NCI-H2227 (cell line): ENCODE measurements at regions not wholly inside any gene's neighbourhood (a gene's known extent, or its start where the extent isn't known, plus 50 kb on each side); places are given as distances from the start of the nearest gene placed in this dataset.
"Not testable (repeated sequence)": the region's sequence is repeated elsewhere in the genome, so short reads cannot be mapped to it uniquely, and the experiment has no call there.

Experiments
- DNase-seq: peaks from one replicate; lab custom pipeline; 2025; ENCODE audit not compliant: unreplicated experiment; lab: John Stamatoyannopoulos, UW

DNA sequence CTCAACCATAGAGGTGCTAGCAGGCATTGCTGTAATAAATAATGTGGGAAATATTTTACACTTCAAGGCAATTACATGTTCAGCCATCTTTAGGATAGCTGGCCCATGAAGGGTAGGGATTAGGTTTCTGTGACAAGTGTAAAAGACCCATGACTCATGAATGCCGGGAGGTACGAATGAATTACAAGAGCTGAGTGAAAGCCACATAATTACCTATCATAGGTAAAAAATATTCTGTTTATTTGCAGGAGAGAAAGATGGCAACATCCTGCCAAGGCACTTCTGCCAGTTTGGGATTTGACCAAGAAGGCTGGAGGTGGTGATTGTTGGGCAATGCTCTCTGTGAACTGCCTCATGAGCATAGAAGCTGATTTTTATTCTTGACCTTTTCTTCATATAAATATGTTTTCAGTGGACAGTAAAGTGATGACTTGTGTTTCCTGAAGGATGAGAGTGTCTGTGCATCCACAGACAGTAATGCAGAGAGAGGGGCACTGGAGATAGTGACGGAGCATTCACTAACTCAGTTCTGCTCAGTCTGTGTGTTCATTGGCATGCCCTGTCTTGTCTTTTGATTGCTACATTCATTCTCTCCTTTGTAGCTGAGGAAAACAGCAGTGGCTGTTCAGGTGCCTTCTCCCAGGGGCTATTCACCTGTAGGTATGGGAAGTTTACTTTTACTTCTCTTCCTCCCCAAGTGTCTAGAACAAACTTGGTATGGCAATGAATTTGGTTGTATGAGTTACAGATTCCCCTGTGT is 481.1 kb downstream of the TFAP2B start:
- DNase-seq, result no peak

DNA sequence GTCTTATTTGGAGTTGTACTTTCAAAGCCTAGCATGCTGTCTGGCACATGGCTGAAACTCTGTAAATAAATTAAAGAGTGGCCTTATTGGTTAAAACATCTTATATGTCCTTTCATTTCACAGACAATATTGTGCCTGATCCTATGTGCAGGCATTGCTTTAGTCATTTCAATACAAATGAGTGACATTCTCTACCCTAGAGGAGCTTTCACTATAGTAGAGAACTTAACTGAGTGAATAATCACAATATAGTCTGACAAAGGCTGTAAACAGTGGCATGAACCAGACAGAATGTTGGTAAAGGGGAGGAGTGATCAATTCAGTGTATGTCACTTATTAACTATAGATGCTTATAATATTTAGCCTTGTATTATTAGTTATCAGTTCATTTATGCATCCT is 481.8 kb downstream of the TFAP2B start:
- DNase-seq, result no peak

DNA sequence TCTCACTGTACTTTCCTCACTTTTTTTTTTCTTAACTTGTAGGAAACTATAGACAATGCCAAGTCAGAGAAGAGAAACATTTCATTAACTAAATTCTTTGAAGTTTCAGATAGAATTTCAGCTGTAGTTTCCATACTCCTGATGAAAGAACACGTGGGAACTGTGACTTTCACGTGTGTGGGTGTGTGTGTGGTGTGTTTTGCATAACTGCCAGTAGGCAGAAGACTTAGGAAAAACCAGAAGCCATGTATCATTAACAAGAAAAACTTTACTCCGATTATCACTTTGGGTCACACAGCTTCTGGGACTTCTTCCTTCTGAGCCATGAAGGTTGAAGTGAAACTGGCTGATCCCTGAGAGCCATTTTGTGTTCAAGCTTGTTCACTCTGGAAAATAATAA is 483.3 kb downstream of the TFAP2B start:
- no peak for DNase-seq

DNA sequence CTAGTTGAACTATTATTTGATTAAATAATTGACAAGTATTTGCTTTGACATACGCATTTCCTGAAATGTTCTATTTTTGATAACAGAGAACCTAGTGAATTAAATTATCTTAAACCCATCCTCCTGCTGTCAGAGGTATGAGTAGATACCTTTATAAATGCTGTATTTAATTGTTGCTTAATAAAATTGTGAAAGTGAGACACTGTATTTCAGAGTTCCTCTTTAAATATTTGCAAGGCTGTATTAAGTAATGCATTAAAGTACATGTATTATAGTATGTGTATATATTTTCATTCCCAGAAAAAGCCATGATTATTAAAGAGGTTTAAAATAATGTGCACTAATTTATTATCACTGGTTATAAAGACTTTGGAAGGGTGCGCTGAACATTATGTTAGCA is 483.8 kb downstream of the TFAP2B start:
- no peak for DNase-seq

DNA sequence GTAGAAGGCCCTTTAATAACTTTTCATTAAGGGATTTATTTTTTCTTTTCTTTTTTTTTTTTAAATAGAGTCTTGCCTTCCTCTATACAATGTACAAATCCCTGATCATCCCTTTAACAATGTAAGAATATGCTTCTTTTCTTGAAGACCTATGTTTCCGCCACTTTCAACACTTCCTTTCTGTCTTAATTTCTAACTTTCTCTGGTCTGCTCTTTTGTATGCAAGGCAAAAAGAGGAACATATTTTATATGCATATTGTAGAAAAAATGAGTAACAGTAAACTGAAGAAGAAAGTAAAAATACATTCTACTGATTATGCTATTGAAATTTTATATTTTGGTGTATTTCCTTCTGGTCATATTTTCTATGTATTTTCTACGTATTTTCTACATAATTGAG is 484.7 kb downstream of the TFAP2B start:
- no peak for DNase-seq

DNA sequence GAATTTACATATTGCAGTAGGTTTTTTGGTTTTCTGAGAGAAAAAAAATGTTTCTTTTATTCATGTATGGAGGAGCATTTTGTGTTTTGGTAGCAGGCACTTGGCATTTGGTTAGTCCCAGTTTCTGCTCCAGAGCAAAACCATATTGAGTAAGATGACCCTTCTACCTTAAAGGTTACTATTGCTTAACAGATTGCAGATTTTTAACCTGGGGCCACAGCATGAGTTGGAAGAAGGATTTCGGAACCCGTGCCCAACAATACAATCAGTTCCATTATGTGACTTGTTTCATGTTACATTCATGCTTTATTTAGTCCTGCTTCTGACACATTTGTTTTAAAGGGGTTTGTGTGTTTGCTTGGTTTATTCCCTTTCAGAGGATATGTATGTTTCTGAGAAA is 496.3 kb downstream of the TFAP2B start:
- no peak for DNase-seq

DNA sequence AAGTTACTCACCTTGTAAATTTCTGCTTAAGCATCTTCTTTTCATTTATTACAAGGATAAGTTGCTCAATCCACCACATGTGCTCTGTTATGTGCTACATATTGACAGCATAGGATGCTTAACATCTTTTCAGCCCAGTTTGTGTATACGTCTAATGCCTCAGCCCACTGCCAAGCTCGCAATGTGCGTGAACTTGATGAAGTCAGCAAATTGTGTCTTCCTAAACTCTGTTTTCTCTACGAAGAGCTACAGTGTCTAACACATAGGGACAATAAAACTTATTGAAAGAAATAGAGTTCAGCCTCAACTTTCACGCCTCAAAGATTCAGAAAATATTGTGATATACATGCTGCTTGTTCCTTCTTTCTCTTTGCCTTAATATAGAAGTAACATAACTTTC is 500.0 kb downstream of the TFAP2B start:
- DNase-seq, result no peak

DNA sequence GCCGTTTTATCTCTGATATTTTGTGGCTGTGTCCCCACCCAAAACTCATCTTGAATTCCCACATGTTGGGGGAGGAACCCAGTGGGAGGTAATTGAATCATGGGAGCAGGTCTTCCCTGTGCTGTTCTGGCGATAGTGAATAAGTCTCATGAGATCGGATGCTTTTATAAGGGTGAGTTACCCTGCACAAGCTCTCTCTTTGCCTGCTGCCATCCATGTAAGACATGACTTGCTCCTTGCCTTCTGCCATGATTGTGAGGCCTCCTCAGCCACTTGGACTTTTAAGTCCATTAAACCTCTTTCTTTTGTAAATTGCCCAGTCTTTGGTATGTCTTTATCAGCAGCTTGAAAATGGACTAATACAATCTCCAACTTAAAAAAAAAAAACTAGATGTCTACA is 502.8 kb downstream of the TFAP2B start:
- not testable (repeated sequence) for DNase-seq

DNA sequence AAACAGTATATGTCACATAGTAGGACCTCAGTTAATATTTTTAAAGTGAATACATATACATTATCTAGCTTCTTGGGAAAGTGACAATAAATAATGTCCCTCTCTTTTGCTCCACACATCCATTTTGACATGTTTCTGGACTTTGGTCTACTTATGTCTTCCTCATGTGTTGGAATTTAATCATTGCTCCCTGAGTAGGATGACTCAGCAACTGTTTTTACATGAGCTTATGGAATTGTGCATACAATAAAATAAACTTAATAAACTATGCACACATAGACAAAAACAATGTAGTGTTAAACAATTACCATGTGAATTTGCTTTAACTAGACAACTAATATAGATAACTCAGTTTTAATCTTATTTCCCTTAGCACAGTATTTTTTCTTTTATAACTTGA is 503.8 kb downstream of the TFAP2B start:
- no peak for DNase-seq

DNA sequence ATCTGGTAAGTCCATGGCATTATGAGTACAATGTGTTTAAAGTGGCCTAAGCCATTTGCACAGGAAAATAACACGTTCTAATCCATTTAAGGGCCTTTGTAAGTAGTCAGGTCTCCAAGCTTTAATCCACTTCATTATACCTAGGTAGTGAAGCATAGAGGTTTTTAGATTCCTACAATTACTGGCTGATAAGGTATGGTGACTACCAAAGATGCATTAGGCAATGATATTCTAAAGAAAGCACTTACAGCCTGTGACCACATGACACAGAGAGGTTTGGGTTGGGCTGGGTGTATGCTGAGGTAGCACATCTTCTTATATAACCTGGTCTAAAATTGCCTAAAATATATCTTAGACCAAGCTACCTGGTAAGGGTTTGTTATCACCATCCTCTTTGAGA is 504.4 kb downstream of the TFAP2B start:
- peak; percentile 34 for DNase-seq

DNA sequence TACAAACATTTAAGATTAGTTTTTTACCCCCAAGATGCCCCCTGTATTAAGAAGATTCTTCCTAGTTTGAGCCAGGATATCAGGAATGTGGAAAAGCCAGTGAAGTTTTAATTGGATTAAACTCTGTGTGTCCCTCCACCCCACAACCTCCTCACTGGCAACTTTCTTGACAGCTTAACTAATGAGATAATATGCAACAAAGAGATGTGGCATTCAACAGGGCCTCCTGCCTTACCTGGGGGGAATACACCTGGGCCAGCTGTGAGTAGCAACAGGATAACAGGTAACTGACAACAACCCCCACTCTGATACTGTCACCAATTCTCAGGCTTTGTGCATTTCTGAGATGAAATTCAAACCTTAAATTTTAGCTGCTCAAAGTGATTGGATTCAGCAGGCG is 512.3 kb downstream of the TFAP2B start:
- no peak for DNase-seq

DNA sequence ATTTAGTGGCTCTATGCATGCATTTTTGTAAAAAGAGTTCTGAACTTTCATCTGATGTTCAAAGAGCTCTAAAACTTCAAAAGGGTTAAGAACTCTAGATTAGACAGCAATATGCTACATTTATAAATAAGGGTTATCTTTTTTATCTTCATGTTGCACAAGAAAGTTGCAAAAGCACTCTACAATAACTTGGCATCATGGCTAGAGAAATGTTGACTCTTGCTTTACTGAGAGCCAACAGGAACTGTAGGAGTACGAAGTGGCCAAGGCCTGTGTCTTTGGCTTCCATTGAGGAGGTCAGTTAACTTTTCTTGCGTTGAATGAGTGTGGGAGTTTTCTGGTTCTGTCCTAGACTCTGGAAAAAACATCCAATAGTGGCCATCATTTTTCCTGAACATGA is 516.9 kb downstream of the TFAP2B start:
- no peak for DNase-seq

DNA sequence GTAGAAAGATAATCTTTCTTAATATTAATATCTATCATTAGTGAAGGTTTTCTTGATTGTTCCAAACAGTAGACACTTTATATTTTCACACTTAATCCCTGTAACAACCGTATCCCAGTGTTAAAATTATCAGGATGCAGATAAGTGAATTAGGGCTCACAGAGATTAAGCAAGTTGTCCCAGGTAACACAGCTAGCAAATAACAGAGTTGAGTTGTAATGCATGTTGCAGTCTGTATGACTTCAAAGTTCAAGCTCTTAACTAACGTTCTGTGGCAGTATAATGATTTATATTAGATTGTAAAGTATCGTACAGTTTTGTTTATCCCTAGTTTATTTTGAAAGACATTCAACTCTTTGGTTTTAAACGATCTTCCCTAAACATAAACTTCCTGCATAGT is 517.5 kb downstream of the TFAP2B start:
- DNase-seq, result no peak

DNA sequence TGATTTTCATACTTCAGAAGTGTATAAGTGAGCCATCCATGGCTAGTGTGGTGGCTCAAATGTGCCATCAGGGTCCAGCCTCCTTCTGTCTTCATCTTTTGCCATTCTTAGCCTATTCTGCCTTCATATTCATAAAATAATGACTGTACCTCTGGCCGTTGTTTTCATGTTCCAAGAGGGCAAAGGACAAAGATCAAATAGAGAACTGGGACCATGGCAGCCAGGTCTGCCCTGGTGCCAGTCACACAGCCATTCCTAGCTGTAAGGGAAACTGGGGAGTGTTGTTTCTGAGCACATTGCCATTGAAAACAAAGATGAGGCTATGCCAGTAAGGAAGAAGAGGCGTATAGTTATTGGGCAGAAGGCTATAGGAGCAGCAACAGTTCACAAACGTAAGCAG is 518.6 kb downstream of the TFAP2B start:
- DNase-seq, result no peak

DNA sequence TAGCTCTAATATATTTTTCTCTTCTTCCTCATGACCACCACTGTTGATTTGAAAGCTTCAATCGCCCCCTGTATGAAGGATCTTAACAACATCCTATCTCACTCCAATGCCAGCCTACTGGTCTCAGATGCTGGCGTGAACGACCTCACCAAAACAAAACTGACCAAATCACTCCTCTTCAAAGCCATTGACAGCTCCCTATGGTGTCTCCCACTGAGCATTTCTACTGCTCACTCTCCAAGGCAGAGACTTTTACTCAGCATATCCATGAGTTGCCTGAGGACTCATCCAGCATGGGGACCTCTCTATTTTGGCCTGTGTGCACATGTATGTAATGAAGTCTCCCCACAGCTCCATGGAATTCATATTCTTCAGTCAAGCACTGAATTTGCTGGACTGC is 520.4 kb downstream of the TFAP2B start:
- DNase-seq, result no peak

DNA sequence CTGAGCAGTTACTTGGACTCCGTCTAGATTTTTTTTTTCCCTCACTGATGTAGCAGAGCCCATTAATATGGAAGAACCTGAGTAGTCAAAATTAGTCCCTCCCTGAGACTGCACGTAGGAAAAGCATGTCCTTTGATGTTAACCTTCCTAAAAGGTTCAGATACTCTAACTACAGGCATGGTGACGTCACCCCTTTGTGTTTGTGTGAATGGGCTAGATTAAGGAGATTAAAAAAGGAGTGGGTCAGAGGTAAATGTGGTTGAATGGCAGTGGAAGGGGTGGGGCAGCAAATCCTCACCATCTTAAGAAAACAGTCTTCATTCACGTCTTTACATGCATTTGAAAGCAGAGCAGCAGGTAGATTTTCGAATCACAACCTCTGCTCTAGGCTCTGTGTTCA is 521.1 kb downstream of the TFAP2B start:
- DNase-seq, result peak; percentile 9

DNA sequence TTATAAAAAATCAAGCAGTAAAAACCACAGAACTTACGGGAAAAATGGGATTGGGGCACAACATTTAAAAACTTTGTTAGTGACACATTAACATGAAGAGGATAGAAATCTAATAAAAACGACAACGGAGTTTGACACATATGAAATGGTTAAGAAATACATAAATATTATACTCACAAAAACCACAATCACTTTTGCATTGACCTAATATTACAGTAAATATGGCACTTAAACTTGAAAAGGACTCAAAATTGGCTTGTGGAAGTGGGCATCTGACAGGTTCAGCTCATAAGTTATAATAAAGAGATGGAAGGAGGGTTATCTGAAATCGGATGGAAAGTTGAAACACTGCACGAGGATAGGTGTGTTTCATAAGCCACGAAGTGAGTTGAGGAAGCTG is 523.7 kb downstream of the TFAP2B start:
- DNase-seq, result no peak

DNA sequence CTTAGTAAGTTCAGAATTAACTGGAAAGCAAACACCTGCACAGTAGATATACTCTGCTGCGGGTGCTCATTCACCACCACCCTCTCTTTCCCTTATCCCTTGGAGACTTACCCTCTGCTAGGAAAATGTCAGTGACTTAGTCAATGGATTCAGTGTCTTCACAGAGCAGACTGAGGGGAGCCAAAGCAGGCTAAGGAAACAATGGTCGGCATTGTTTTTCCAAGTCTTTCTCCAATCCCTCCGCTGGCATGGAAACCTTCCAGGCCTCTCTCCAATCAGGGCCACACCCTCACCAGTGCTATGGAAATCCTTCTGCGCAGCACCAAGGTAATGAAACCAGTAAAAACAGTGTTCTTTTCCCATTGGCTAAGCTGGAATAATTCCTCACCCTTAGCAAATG is 531.2 kb downstream of the TFAP2B start:
- no peak for DNase-seq

DNA sequence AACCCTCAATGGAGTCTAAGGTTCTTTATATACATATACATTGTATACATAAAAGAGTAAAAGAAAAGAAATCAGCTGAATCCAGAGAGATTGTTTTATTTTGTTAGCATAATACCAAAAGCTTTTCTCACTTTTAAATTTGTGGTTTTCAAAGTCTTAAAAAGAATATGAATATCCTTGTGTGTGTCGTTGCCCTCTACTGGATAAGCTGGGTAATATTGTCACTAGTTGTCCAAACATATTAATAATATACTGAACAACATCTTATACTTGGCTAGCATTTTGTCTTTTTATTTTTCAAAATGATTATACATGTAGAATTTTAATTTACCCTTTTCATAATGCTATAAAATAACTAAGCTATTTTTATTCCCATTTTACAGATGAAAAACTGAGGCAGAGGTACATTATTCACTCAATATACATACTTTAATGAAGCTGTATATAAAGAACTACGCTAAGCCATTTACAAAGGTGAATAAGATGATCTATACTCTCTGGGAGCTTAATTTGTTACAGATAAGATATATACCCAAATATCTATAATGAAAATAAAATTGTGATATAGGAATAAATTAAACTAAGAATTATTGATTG is 531.7 kb downstream of the TFAP2B start:
- DNase-seq, result no peak

DNA sequence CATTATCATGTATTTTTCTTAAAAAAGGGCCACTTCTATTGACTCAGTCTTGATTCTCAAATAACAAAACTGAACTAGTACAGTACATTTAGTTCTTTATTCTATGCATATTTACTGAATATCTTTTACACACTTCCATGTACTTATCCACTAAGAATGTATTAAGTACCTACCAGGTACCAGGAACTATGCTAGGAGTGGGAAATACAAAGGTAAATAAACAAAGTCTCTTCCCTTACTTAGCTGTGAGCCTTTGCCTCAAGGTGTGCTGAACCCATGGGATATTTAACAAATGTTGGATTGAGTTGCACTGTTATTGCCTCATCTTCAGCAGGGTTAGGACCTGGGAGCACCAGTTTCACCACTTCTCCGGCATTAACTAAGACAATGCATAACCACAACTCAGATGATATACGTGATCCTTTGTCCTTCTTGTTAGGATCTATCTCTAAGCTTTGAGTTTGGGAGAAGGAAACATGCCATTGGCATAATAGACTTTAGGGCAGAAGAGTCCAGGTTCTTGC is 533.9 kb downstream of the TFAP2B start:
- DNase-seq, result no peak

DNA sequence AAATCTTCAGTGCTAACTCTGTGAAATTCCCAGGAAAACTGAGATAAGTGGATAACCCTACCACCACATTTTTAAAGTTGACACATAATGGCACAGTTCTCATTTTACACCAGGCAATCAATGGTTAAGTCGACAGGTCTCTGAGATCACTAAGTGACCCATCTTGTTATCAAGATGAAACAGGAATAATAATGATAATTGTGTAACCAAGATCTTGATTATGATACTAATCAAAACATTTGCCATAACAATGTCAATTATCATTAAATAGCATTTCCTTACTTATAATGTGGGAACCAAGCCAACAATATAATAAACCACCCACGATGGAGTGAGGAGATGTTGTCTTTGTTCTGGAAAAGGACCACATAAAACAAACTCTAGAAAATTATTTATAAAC is 541.6 kb downstream of the TFAP2B start:
- no peak for DNase-seq

DNA sequence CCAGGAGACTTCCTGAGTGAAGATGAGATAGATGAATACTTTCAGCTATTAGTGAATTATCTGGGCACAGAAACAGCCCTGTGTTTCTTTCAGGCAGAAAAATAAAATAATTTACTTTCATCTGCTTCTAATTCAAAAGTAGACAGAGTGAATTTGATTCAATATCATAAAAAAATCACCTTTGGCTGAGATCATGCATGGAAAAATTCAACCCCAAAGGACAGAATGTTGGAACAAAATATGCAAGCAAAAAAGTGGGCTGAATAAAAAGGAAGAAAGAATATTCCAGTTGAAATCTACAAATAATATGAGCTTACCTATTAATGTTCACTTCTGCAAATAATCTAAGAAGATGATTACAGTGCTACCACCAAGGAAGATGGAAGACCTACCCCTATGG is 546.9 kb downstream of the TFAP2B start:
- no peak for DNase-seq

DNA sequence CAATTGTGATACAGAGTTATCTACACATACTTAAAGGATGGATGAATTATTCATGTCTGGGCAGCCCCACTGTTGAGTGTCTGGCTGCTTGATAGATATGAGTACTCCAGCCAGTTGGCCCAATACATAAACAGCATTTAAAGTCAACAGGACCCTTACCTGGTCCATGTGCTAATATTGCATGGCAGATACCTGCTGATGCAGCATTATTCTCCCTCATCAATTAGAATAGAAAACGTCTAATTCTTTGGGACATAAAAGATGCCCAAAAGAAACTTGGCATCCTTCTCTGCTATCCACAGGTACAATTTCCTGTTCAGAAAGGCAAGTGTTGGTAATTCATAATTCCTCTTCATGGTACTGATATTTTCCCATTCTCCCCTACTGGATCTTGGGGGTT is 550.8 kb downstream of the TFAP2B start:
- no peak for DNase-seq
